K562 (cell line): ENCODE measurements at regions not wholly inside any gene's neighbourhood (a gene's known extent, or its start where the extent isn't known, plus 50 kb on each side); places are given as distances from the start of the nearest gene placed in this dataset.

ENCODE experiments used
- MAX ChIP-seq: sonication (generic); formaldehyde crosslinking; IDR thresholded peaks from 2 replicates; pipeline ENCODE4 v1.9.0; 2022; ENCODE audit warnings: mild to moderate bottlenecking, missing genetic modification reagents
- MCM2 ChIP-seq: fragments of 450-650 bp; IDR thresholded peaks from 2 replicates; pipeline ENCODE4 v1.6.1; 2017; ENCODE audit warnings: low read depth, mild to moderate bottlenecking
- PBX2 ChIP-seq, 2 experiments: IDR thresholded peaks in 1 of 2; conservative IDR thresholded peaks in 1 of 2; 2 replicates each; pipeline ENCODE4 v1.6.1; 2016; ENCODE audit warnings: low read depth in 2 of 2, mild to moderate bottlenecking in 1 of 2, missing compliant biosample characterization in 1 of 2, missing genetic modification characterization in 1 of 2, moderate library complexity in 1 of 2
- ZBTB9 ChIP-seq: fragments of 450-650 bp; formaldehyde crosslinking; IDR thresholded peaks from 2 replicates; pipeline ENCODE4 v1.4.0; 2020; ENCODE audit warnings: mild to moderate bottlenecking, moderate library complexity
- ZC3H8 ChIP-seq: fragments of 450-650 bp; IDR thresholded peaks from 2 replicates; pipeline ENCODE4 v1.6.1; 2017
- TF ChIP-seq, protein P1 (sequence below): sonication (generic); formaldehyde crosslinking; IDR thresholded peaks from 2 replicates; pipeline ENCODE4 v1.8.0; 2022; ENCODE audit warnings: mild to moderate bottlenecking, missing genetic modification reagents
- TF ChIP-seq, protein P2 (sequence below): fragments of 250-450 bp; sonication (Bioruptor Pico); IDR thresholded peaks from 2 replicates; pipeline ENCODE4 v1.4.0; 2020

DNA sequence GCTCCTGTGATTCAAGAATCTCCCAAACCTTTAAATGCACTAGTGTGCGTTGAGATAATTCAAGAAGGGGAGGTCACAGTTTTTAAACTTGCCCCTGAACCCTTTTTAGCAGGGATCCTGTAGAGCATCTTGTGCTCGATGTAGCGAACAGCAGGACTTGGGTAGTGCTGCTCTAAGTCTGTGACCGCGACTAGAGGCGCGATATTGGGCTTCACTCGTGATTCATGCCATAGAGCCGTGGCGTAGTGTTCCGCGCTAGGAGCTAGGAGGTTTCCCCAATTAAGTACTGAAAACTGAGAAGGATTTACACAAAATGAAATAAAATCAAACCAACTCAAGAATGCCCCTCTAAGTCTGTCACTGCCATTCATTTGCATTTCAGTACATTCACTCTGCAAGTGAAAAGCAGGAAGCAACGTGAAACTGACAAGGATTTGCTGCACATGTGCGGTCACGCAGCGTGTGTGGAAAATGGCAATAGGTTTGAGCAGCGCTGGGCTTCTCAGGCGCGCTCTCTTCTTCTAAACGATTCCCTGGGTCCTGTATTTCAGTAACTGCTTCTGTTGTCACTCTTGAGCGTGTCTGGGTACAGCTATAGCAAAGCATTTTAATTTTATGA lies 1135.9 kb upstream of the WWC1 start (continued):
- TF ChIP-seq PBX2 (CRISPR knock-in tag; IDR thresholded peaks at IDR 0.05; ENCODE audit: low read depth) (no peak), PBX2 (tag; conservative IDR thresholded peaks at IDR 0.05; ENCODE audit: low read depth) (no peak), MAX (no peak), ZBTB9 (CRISPR knock-in tag) (no peak), ZC3H8 (no peak), MCM2 (no peak)
- TF ChIP-seq, protein P1, sequence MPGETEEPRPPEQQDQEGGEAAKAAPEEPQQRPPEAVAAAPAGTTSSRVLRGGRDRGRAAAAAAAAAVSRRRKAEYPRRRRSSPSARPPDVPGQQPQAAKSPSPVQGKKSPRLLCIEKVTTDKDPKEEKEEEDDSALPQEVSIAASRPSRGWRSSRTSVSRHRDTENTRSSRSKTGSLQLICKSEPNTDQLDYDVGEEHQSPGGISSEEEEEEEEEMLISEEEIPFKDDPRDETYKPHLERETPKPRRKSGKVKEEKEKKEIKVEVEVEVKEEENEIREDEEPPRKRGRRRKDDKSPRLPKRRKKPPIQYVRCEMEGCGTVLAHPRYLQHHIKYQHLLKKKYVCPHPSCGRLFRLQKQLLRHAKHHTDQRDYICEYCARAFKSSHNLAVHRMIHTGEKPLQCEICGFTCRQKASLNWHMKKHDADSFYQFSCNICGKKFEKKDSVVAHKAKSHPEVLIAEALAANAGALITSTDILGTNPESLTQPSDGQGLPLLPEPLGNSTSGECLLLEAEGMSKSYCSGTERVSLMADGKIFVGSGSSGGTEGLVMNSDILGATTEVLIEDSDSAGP (CRISPR knock-in tag) = no peak
- TF ChIP-seq, protein P2, sequence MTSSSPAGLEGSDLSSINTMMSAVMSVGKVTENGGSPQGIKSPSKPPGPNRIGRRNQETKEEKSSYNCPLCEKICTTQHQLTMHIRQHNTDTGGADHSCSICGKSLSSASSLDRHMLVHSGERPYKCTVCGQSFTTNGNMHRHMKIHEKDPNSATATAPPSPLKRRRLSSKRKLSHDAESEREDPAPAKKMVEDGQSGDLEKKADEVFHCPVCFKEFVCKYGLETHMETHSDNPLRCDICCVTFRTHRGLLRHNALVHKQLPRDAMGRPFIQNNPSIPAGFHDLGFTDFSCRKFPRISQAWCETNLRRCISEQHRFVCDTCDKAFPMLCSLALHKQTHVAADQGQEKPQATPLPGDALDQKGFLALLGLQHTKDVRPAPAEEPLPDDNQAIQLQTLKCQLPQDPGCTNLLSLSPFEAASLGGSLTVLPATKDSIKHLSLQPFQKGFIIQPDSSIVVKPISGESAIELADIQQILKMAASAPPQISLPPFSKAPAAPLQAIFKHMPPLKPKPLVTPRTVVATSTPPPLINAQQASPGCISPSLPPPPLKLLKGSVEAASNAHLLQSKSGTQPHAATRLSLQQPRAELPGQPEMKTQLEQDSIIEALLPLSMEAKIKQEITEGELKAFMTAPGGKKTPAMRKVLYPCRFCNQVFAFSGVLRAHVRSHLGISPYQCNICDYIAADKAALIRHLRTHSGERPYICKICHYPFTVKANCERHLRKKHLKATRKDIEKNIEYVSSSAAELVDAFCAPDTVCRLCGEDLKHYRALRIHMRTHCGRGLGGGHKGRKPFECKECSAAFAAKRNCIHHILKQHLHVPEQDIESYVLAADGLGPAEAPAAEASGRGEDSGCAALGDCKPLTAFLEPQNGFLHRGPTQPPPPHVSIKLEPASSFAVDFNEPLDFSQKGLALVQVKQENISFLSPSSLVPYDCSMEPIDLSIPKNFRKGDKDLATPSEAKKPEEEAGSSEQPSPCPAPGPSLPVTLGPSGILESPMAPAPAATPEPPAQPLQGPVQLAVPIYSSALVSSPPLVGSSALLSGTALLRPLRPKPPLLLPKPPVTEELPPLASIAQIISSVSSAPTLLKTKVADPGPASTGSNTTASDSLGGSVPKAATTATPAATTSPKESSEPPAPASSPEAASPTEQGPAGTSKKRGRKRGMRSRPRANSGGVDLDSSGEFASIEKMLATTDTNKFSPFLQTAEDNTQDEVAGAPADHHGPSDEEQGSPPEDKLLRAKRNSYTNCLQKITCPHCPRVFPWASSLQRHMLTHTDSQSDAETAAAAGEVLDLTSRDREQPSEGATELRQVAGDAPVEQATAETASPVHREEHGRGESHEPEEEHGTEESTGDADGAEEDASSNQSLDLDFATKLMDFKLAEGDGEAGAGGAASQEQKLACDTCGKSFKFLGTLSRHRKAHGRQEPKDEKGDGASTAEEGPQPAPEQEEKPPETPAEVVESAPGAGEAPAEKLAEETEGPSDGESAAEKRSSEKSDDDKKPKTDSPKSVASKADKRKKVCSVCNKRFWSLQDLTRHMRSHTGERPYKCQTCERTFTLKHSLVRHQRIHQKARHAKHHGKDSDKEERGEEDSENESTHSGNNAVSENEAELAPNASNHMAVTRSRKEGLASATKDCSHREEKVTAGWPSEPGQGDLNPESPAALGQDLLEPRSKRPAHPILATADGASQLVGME (CRISPR knock-in tag) = no peak
